ENCODE measurements at regions not wholly inside any gene's neighbourhood (a gene's known extent, or its start where the extent isn't known, plus 50 kb on each side); places are given as distances from the start of the nearest gene placed in this dataset.
"Not testable (repeated sequence)": the region's sequence is repeated elsewhere in the genome, so short reads cannot be mapped to it uniquely, and the experiment has no call there.

GRCh38 chr19:28134311-28134710 is 1078.6 kb downstream of the UQCRFS1 start:
- Histone ChIP-seq H3K4me3 (no peak overlapping the region), H3K9me3 (no peaks in the 10 kb centered on the region), H3K27me3 (no peaks in the 10 kb centered on the region), H3K36me3 (no peaks in the 10 kb centered on the region), H3K4me1 (no peaks in the 10 kb centered on the region), H3K27ac (no peak overlapping the region)
- ATAC-seq (no peak), DNase-seq (no peak)
- in situ Hi-C loops (cut with MboI; ENCODE audit: low sequenced_read_pairs in 4 of 4) (no loop called here), intact Hi-C loops (cut with DNase I; ENCODE audit: low total_unique reads) (no loop called here)
- TF ChIP-seq CTCF (IDR thresholded peaks at IDR 0.05 in 4 of 5, conservative IDR thresholded peaks at IDR 0.05 in 1 of 5) (no peak), POLR2A (IDR thresholded peaks at IDR 0.05) (no peak)

GRCh38 chr19:28130881-28131280 is 1082.1 kb downstream of the UQCRFS1 start:
- H3K4me3 ChIP-seq; H3K9me3 ChIP-seq; H3K27me3 ChIP-seq; ATAC-seq; DNase-seq; H3K36me3 ChIP-seq; H3K27ac ChIP-seq; intact Hi-C loops (cut with DNase I; ENCODE audit: low total_unique reads); H3K4me1 ChIP-seq; in situ Hi-C loops (cut with MboI; ENCODE audit: low sequenced_read_pairs in 4 of 4): not testable (repeated sequence)

- Histone ChIP-seq H3K36me3 (no peaks in the 10 kb centered on the region), H3K4me1 (no peaks in the 10 kb centered on the region), H3K27me3 (no peaks in the 10 kb centered on the region), H3K4me3 (no peak overlapping the region), H3K27ac (no peak overlapping the region), H3K9me3 (no peaks in the 10 kb centered on the region)
- TF ChIP-seq POLR2A (IDR thresholded peaks at IDR 0.05) (no peak), CTCF (IDR thresholded peaks at IDR 0.05 in 4 of 5, conservative IDR thresholded peaks at IDR 0.05 in 1 of 5) (no peak)
- in situ Hi-C loops (cut with MboI; ENCODE audit: low sequenced_read_pairs in 4 of 4): no loop called here
- DNase-seq (no peak), ATAC-seq (no peak)
- intact Hi-C loops (cut with DNase I; ENCODE audit: low total_unique reads): no loop called here
Measured at GRCh38 chr19:28130066-28130511, 1082.9 kb downstream of the UQCRFS1 start.

- in situ Hi-C loops (cut with MboI; ENCODE audit: low sequenced_read_pairs in 4 of 4): no loop called here
- no peak overlapping the region for H3K27ac ChIP-seq
- intact Hi-C loops (cut with DNase I; ENCODE audit: low total_unique reads): no loop called here
- ATAC-seq (no peak), DNase-seq (no peak)
- H3K4me1 ChIP-seq: no peaks in the 10 kb centered on the region
- H3K36me3 ChIP-seq: no peaks in the 10 kb centered on the region
- no peaks in the 10 kb centered on the region for H3K9me3 ChIP-seq
- TF ChIP-seq CTCF (IDR thresholded peaks at IDR 0.05 in 4 of 5, conservative IDR thresholded peaks at IDR 0.05 in 1 of 5) (no peak), POLR2A (IDR thresholded peaks at IDR 0.05) (no peak)
- no peak overlapping the region for H3K4me3 ChIP-seq
- H3K27me3 ChIP-seq: no peaks in the 10 kb centered on the region
Measured at GRCh38 chr19:28128341-28128740, 1084.6 kb downstream of the UQCRFS1 start.

GRCh38 chr19:28126135-28126898 is 1086.6 kb downstream of the UQCRFS1 start:
- no peaks in the 10 kb centered on the region for H3K27me3 ChIP-seq
- H3K9me3 ChIP-seq: no peaks in the 10 kb centered on the region
- no peaks in the 10 kb centered on the region for H3K36me3 ChIP-seq
- in situ Hi-C loops (cut with MboI; ENCODE audit: low sequenced_read_pairs in 4 of 4) (no loop called here), intact Hi-C loops (cut with DNase I; ENCODE audit: low total_unique reads) (no loop called here)
- no peak overlapping the region for H3K4me3 ChIP-seq
- H3K27ac ChIP-seq: no peak overlapping the region
- no peak for TF ChIP-seq CTCF (IDR thresholded peaks at IDR 0.05 in 4 of 5, conservative IDR thresholded peaks at IDR 0.05 in 1 of 5)
- DNase-seq (no peak), ATAC-seq (no peak)
- no peaks in the 10 kb centered on the region for H3K4me1 ChIP-seq

Measured in gastrocnemius medialis (tissue), 4 donors.